Fibroblast of skin of right quadriceps (primary cell): ENCODE measurements at regions not wholly inside any gene's neighbourhood (a gene's known extent, or its start where the extent isn't known, plus 50 kb on each side); places are given as distances from the start of the nearest gene placed in this dataset.

ENCODE experiments used
- DNase-seq: peaks from one replicate; pipeline ENCODE4 v3.0.0-alpha.2; 2013

- DNase-seq, result no peak
These were observed 137.4 kb upstream of the ALKAL2 start for GRCh38 chr2:425243-425642.

GRCh38 chr2:424306-425171 lies 136.6 kb upstream of the ALKAL2 start:
- no peak for DNase-seq

GRCh38 chr2:423479-423878 lies 135.6 kb upstream of the ALKAL2 start:
- DNase-seq, result no peak

- no peak for DNase-seq
These were observed 135.0 kb upstream of the ALKAL2 start for GRCh38 chr2:422676-423435.

- no peak for DNase-seq
These were observed 133.5 kb upstream of the ALKAL2 start for GRCh38 chr2:421406-421805.

GRCh38 chr2:419687-420317 lies 131.9 kb upstream of the ALKAL2 start:
- no peak for DNase-seq

GRCh38 chr2:417662-418061 lies 129.8 kb upstream of the ALKAL2 start:
- DNase-seq, result no peak

GRCh38 chr2:417006-417405 lies 129.1 kb upstream of the ALKAL2 start:
- DNase-seq, result no peak

- DNase-seq, result no peak
These were observed 128.2 kb upstream of the ALKAL2 start for GRCh38 chr2:415986-416610.

GRCh38 chr2:409523-409922 lies 121.6 kb upstream of the ALKAL2 start:
- no peak for DNase-seq

GRCh38 chr2:407630-408029 lies 119.7 kb upstream of the ALKAL2 start:
- no peak for DNase-seq

- no peak for DNase-seq
These were observed 119.0 kb upstream of the ALKAL2 start for GRCh38 chr2:406876-407275.

- no peak for DNase-seq
These were observed 118.3 kb upstream of the ALKAL2 start for GRCh38 chr2:406231-406630.

GRCh38 chr2:404581-404980 lies 116.7 kb upstream of the ALKAL2 start:
- no peak for DNase-seq

- no peak for DNase-seq
These were observed 115.8 kb upstream of the ALKAL2 start for GRCh38 chr2:403682-404081.

- no peak for DNase-seq
These were observed 114.8 kb upstream of the ALKAL2 start for GRCh38 chr2:402721-403120.

GRCh38 chr2:402206-402605 lies 114.3 kb upstream of the ALKAL2 start:
- DNase-seq, result no peak

- no peak for DNase-seq
These were observed 113.3 kb upstream of the ALKAL2 start for GRCh38 chr2:401019-401679.

GRCh38 chr2:397926-398325 lies 110.0 kb upstream of the ALKAL2 start:
- DNase-seq, result no peak

- no peak for DNase-seq
These were observed 109.6 kb upstream of the ALKAL2 start for GRCh38 chr2:397521-397920.

- DNase-seq, result no peak
These were observed 109.0 kb upstream of the ALKAL2 start for GRCh38 chr2:396903-397302.

GRCh38 chr2:395886-396285 lies 108.0 kb upstream of the ALKAL2 start:
- DNase-seq, result no peak
